ENCODE measurements at regions not wholly inside any gene's neighbourhood (a gene's known extent, or its start where the extent isn't known, plus 50 kb on each side); places are given as distances from the start of the nearest gene placed in this dataset.

GRCh38 chrX:146090732-146091131 is 273.1 kb downstream of the SLITRK2 start:
- intact Hi-C loops (cut with micrococcal nuclease; ENCODE audit: unreplicated experiment) (no loop called here), in situ Hi-C loops (cut with HindIII; ENCODE audit: extremely low pct_ligation_motif_present, low pct_unique_long_range_greater_than_20kb) (no loop called here)
- Histone ChIP-seq H3K9ac (ENCODE audit: insufficient read depth, low read depth, low read length) (no peak overlapping the region), H3K4me1 (ENCODE audit: insufficient read depth, low read length) (no peaks in the 10 kb centered on the region), H3K9me3 (ENCODE audit: low read length) (peaks cover 40% of the 10 kb centered on the region), H3K27ac (ENCODE audit: extremely low read length, insufficient read depth, low read length) (no peak overlapping the region), H3K27me3 (ENCODE audit: control insufficient read depth in 1 of 2, insufficient read depth in 2 of 2, low read length in 2 of 2) (no peaks in the 10 kb centered on the region), H3K79me2 (ENCODE audit: insufficient read depth, low read length) (no peaks in the 10 kb centered on the region), H3K36me3 (replicated peaks in 1 of 2; ENCODE audit: control insufficient read depth in 1 of 2, insufficient read depth in 2 of 2, low read length in 2 of 2) (no peaks in the 10 kb centered on the region), H4K20me1 (ENCODE audit: insufficient read depth, low read length) (no peaks in the 10 kb centered on the region), H3K4me3 (replicated peaks in 1 of 3; ENCODE audit: insufficient read depth in 1 of 3, low read depth in 2 of 3, low read length in 3 of 3) (no peak overlapping the region), H2AFZ (ENCODE audit: low read length) (no peak overlapping the region), H3K4me2 (ENCODE audit: low read depth, low read length) (no peak overlapping the region)
- no peak for ATAC-seq
- FAIRE-seq: no peak
- TF ChIP-seq SMC3 (IDR thresholded peaks at IDR 0.05; ENCODE audit: low read length) (no peak), PRDM10 (CRISPR knock-in tag; IDR thresholded peaks at IDR 0.05; ENCODE audit: low read depth) (no peak), ZNF333 (CRISPR knock-in tag; IDR thresholded peaks at IDR 0.05; ENCODE audit: borderline replicate concordance) (no peak)
- no peak for DNase-seq (ENCODE audit: low spot score)
- CTCF ChIA-PET (ENCODE audit: low intra/inter-chr PET ratio, low total read pairs): no interaction called here
- 0% methylated on average over 1 of the region's 1 CpG for WGBS (ENCODE audit: low lambda C conversion rate)
- no TSS peak for BruUV-seq (replicated peaks)
- POLR2A ChIA-PET: no interaction called here

GRCh38 chrX:146109362-146109761 is 291.7 kb downstream of the SLITRK2 start:
- Histone ChIP-seq H3K4me3 (replicated peaks in 1 of 3; ENCODE audit: insufficient read depth in 1 of 3, low read depth in 2 of 3, low read length in 3 of 3) (no peak overlapping the region), H3K79me2 (ENCODE audit: insufficient read depth, low read length) (no peaks in the 10 kb centered on the region), H3K27ac (ENCODE audit: extremely low read length, insufficient read depth, low read length) (no peak overlapping the region), H3K27me3 (ENCODE audit: control insufficient read depth in 1 of 2, insufficient read depth in 2 of 2, low read length in 2 of 2) (no peaks in the 10 kb centered on the region), H4K20me1 (ENCODE audit: insufficient read depth, low read length) (no peaks in the 10 kb centered on the region), H2AFZ (ENCODE audit: low read length) (no peak overlapping the region), H3K4me1 (ENCODE audit: insufficient read depth, low read length) (no peaks in the 10 kb centered on the region), H3K4me2 (ENCODE audit: low read depth, low read length) (no peak overlapping the region), H3K9me3 (ENCODE audit: low read length) (peaks cover 22% of the 10 kb centered on the region; the same call in 1 of the 2 replicates), H3K36me3 (replicated peaks in 1 of 2; ENCODE audit: control insufficient read depth in 1 of 2, insufficient read depth in 2 of 2, low read length in 2 of 2) (no peaks in the 10 kb centered on the region), H3K9ac (ENCODE audit: insufficient read depth, low read depth, low read length) (no peak overlapping the region)
- no TSS peak for BruUV-seq (replicated peaks)
- POLR2A ChIA-PET: no interaction called here
- ATAC-seq: no peak
- no peak for FAIRE-seq
- CTCF ChIA-PET (ENCODE audit: low intra/inter-chr PET ratio, low total read pairs): no interaction called here
- intact Hi-C loops (cut with micrococcal nuclease; ENCODE audit: unreplicated experiment) (no loop called here), in situ Hi-C loops (cut with HindIII; ENCODE audit: extremely low pct_ligation_motif_present, low pct_unique_long_range_greater_than_20kb) (no loop called here)
- WGBS (ENCODE audit: low lambda C conversion rate): 0% methylated on average over 4 of the region's 4 CpGs
- DNase-seq (ENCODE audit: low spot score): no peak
- TF ChIP-seq AKAP8 (CRISPR knock-in tag; IDR thresholded peaks at IDR 0.05) (no peak), MATR3 (CRISPR knock-in tag; IDR thresholded peaks at IDR 0.05) (no peak), ZNF468 (CRISPR knock-in tag; IDR thresholded peaks at IDR 0.05) (no peak), ZNF639 (CRISPR knock-in tag; conservative IDR thresholded peaks at IDR 0.05) (no peak), HMGXB4 (CRISPR knock-in tag; IDR thresholded peaks at IDR 0.05; ENCODE audit: borderline replicate concordance in 1 of 2, low read depth in 1 of 2) (no peak), KDM5B (CRISPR knock-in tag; IDR thresholded peaks at IDR 0.05; ENCODE audit: borderline replicate concordance) (no peak), ARNTL (CRISPR knock-in tag; IDR thresholded peaks at IDR 0.05) (no peak), ZNF143 (CRISPR knock-in tag; IDR thresholded peaks at IDR 0.05) (no peak), ZBTB20 (CRISPR knock-in tag; IDR thresholded peaks at IDR 0.05; ENCODE audit: borderline replicate concordance, low read depth) (no peak), U2AF1 (optimal IDR thresholded peaks at IDR 0.05; ENCODE audit: low read depth, low read length) (no peak)
